ENCODE measurements at regions not wholly inside any gene's neighbourhood (a gene's known extent, or its start where the extent isn't known, plus 50 kb on each side); places are given as distances from the start of the nearest gene placed in this dataset.

DNA sequence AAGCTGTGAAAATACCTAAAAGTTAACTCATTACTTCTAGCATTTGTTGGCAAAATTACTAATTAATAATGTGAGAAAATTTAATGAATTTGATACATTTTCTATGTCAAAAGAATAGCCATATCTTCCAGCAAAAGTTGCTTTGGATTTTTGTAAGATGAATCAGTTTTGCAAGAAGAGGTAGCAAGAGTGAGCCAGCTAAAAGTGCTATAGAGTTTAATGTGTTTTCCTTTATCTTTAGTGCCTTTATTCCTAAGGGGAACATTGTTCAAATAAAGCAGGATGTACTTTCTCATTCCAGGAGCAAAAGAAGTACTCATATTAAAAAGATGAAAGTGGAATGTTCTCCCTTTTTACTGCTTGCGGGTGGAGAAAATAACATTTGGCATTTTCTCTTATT is 622.2 kb downstream of the ANXA1 start:
- TF ChIP-seq, protein P1, sequence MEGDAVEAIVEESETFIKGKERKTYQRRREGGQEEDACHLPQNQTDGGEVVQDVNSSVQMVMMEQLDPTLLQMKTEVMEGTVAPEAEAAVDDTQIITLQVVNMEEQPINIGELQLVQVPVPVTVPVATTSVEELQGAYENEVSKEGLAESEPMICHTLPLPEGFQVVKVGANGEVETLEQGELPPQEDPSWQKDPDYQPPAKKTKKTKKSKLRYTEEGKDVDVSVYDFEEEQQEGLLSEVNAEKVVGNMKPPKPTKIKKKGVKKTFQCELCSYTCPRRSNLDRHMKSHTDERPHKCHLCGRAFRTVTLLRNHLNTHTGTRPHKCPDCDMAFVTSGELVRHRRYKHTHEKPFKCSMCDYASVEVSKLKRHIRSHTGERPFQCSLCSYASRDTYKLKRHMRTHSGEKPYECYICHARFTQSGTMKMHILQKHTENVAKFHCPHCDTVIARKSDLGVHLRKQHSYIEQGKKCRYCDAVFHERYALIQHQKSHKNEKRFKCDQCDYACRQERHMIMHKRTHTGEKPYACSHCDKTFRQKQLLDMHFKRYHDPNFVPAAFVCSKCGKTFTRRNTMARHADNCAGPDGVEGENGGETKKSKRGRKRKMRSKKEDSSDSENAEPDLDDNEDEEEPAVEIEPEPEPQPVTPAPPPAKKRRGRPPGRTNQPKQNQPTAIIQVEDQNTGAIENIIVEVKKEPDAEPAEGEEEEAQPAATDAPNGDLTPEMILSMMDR (conservative IDR thresholded peaks at IDR 0.05; ENCODE audit: low read length) = no peak
- no peak for DNase-seq (ENCODE audit: low read depth)
- no peak overlapping the region for H3K4me3 ChIP-seq (ENCODE audit: low read length)

DNA sequence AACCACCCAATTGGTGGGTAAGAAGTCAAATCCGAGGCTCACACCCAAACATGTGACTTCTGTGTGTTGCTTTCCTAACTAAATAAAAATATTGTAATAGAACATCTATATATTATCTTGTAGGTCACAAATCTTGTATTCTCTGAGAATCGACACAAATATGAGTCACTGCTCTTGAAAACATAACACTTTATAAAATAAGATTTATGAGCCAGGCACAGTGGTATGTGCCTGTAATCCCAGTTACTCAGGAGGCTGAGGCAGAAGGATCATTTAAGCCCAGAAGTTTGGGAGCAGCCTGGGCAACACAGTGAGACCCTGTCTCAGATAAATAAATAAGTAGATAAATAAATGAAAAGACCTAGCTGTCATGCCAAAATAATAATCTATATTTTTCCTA is 624.1 kb downstream of the ANXA1 start:
- TF ChIP-seq, protein P1 (conservative IDR thresholded peaks at IDR 0.05; ENCODE audit: low read length) = no peak
- no peak for DNase-seq (ENCODE audit: low read depth)
- H3K4me3 ChIP-seq (ENCODE audit: low read length) = no peak overlapping the region

DNA sequence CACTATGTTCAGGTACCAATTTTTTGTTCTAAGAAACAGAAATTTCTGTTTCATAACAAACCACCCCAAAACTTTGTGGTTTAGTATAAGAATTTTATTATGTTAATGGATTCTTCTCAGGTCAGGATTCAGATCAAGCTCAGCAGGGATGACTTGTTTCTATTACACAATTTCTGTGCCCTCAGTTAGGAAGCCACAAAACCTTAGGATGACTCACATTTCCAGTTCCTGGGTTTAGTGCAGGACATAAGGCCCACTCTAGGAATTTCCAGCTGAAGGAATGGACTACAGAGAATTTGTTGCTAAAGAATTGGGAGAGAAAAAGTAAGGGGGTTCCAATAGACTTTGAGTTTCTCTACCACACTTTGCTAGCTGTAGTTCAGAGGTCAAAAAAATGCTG is 629.3 kb downstream of the ANXA1 start:
- DNase-seq (ENCODE audit: low read depth) = peak; percentile 70
- TF ChIP-seq, protein P1 (conservative IDR thresholded peaks at IDR 0.05; ENCODE audit: low read length) = no peak
- H3K4me3 ChIP-seq (ENCODE audit: low read length) = no peak overlapping the region

DNA sequence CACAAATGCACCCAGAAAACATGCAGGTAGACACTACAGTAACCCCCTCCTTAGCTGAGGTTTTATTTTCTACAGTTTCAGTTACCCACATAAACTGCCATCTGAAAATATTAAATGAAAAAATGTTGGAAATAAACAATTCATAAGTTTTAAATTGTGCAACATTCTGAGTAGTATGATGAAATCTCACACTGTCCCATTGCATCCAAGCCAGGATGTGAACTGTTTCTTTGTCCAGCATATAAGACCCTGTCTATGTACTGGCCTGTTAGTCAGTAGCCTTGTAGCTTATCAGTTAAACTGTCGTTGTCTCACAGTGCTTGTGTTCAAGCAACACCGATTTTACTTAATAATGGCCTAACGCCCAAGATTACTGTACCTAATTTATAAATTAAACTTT is 630.5 kb downstream of the ANXA1 start:
- TF ChIP-seq, protein P1 (conservative IDR thresholded peaks at IDR 0.05; ENCODE audit: low read length) = no peak
- no peak overlapping the region for H3K4me3 ChIP-seq (ENCODE audit: low read length)
- DNase-seq (ENCODE audit: low read depth) = no peak

DNA sequence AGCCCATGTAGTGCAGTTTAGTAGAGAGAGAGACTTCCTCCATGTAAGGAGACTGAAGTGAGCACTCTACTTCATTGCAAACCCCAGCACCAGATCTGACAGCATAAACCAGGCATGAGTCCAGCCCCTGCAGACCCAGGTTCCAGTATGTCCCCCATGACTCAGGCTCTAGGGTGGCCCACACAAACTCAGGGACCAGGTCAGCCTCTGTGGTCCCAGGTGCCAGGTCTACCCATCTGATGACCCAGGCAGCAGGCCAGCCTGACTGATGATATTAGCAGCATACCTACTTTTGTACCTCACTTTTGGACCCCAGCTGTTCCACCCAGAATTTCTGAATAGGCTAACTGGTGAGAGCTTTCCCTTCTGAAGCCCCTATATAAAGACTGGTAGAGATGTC is 647.8 kb downstream of the ANXA1 start:
- TF ChIP-seq, protein P1 (conservative IDR thresholded peaks at IDR 0.05; ENCODE audit: low read length) = no peak
- no peak overlapping the region for H3K4me3 ChIP-seq (ENCODE audit: low read length)
- DNase-seq (ENCODE audit: low read depth) = no peak

DNA sequence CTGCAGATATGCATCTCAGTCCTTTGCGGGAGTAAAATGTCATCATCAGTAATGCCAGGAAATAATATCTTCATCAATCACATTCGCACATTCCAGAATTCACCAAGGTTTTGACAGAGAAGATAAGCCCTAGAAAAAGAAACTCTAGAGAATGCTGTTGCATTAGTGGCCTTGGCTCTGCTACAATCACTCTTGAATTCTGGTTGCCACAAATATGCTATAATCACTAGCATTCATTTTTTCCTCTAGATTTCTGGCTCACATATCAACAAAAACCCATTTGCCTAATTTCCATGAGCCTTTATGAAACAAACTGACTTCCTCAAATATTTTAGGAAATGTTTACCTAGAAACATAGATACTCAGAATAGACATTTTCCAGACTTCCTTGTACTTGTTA is 653.4 kb downstream of the ANXA1 start:
- H3K4me3 ChIP-seq (ENCODE audit: low read length) = no peak overlapping the region
- TF ChIP-seq, protein P1 (conservative IDR thresholded peaks at IDR 0.05; ENCODE audit: low read length) = no peak
- DNase-seq (ENCODE audit: low read depth) = no peak

DNA sequence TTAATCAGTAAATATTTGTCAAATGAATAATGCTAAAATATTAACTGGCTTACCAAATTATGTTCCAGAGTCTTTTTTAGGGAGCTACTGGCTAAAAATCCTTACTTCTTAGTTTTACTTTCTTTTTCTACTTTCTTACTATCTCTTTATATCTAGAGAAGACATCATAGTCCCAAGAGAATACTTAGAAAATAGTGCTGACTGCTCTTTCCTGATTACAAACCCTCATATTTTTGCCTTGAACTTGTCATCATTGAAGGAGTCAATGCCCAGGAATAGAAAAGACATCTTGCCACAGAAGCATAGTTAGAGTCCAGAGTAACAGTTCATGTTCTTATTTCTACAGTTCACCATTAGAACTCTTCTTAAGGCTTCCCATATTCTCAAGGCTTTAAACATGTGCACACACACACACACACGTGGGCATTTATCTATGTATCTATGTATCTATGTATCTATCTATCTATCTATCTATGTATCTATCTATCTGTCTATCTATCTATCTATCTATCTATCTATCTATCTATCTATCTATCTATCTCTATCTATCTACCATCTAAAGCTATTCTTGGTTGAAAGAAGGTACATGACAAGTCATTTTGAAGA is 654.3 kb downstream of the ANXA1 start:
- no peak for DNase-seq (ENCODE audit: low read depth)
- TF ChIP-seq, protein P1 (conservative IDR thresholded peaks at IDR 0.05; ENCODE audit: low read length) = no peak
- no peak overlapping the region for H3K4me3 ChIP-seq (ENCODE audit: low read length)
